A673 (cell line): ENCODE measurements at regions not wholly inside any gene's neighbourhood (a gene's known extent, or its start where the extent isn't known, plus 50 kb on each side); places are given as distances from the start of the nearest gene placed in this dataset.

Experiments used
- BruUV-seq: library from RNA; stranded (reverse); fragments of 400-500 nt; replicated peaks from 2 replicates; lab custom pipeline; 2021; lab: Mats Ljungman, UMichigan
- CTCF ChIA-PET: fragments of 300-600 bp; sonication (Branson Sonifier 250); formaldehyde crosslinking; loops from one replicate; lab custom pipeline; 2022; ENCODE audit warnings: antibody characterized with exemption; lab: Charles Lee
- POLR2A ChIA-PET: fragments of 300-600 bp; sonication (Branson Sonifier 250); formaldehyde crosslinking; loops from one replicate; lab custom pipeline; 2022; ENCODE audit warnings: antibody characterized with exemption; ENCODE audit not compliant: low non-redundant PET; lab: Charles Lee
- DNase-seq: peaks from one replicate; pipeline ENCODE4 v3.0.0-alpha.2; 2015; ENCODE audit warnings: low spot score
- H3K27ac ChIP-seq: fragments of 200-600 bp; sonication (generic); 2 replicates; pipeline ENCODE4 v1.5.1; 2016; ENCODE audit warnings: mixed run types, low read depth, mild to moderate bottlenecking, mixed read lengths, antibody characterized with exemption, low read length; ENCODE audit not compliant: poor library complexity, severe bottlenecking
- H3K27me3 ChIP-seq: fragments of 200-600 bp; sonication (generic); replicated peaks from 2 replicates; pipeline ENCODE4 v1.6.1; 2017; ENCODE audit warnings: mixed run types, low read depth, mild to moderate bottlenecking, mixed read lengths, antibody characterized with exemption, low read length; ENCODE audit not compliant: insufficient read depth, poor library complexity
- H3K36me3 ChIP-seq: fragments of 200-600 bp; sonication (generic); 2 replicates; pipeline ENCODE4 v1.6.1; 2016; ENCODE audit warnings: mixed run types, mild to moderate bottlenecking, mixed read lengths, antibody characterized with exemption, low read length; ENCODE audit not compliant: insufficient read depth, poor library complexity, severe bottlenecking
- H3K4me1 ChIP-seq: fragments of 200-600 bp; sonication (generic); 2 replicates; pipeline ENCODE4 v1.6.1; 2017; ENCODE audit warnings: mixed run types, mild to moderate bottlenecking, mixed read lengths, antibody characterized with exemption, low read length; ENCODE audit not compliant: insufficient read depth, poor library complexity, severe bottlenecking
- H3K4me3 ChIP-seq: fragments of 200-600 bp; sonication (generic); 2 replicates; pipeline ENCODE4 v1.5.1; 2016; ENCODE audit warnings: low read depth, mixed run types, mild to moderate bottlenecking, mixed read lengths, low read length; ENCODE audit not compliant: poor library complexity, severe bottlenecking
- H3K9me3 ChIP-seq: fragments of 200-600 bp; sonication (generic); 2 replicates; pipeline ENCODE4 v1.6.1; 2016; ENCODE audit warnings: mixed run types, low read depth, mild to moderate bottlenecking, mixed read lengths, antibody characterized with exemption, low read length; ENCODE audit not compliant: poor library complexity, severe bottlenecking
- CTCF ChIP-seq: fragments of 300-800, 200-600 bp; sonication (generic); conservative IDR thresholded peaks from 2 replicates; pipeline ENCODE4 v1.5.1; 2017; ENCODE audit warnings: low read depth, mild to moderate bottlenecking, antibody characterized with exemption, low read length, moderate library complexity, mixed read lengths
- EZH2 ChIP-seq: fragments of 200-600 bp; sonication (generic); IDR thresholded peaks from 2 replicates; pipeline ENCODE4 v1.6.1; 2017; ENCODE audit warnings: borderline replicate concordance, low read depth, mild to moderate bottlenecking, mixed read lengths, antibody characterized with exemption, low read length; ENCODE audit not compliant: poor library complexity, severe bottlenecking
- intact Hi-C: fragments of 100-400 bp; cut with micrococcal nuclease; formaldehyde crosslinking; loops from one replicate; pipeline ENCODE4 v1.10.0; 2022; ENCODE audit not compliant: unreplicated experiment

- TF ChIP-seq EZH2 (no peak), CTCF (no peak)
- no peak for DNase-seq
- Histone ChIP-seq H3K9me3 (no peaks in the 10 kb centered on the region), H3K27ac (no peak overlapping the region), H3K4me1 (no peaks in the 10 kb centered on the region), H3K4me3 (no peak overlapping the region), H3K36me3 (no peaks in the 10 kb centered on the region), H3K27me3 (no peaks in the 10 kb centered on the region)
- intact Hi-C loops = no loop called here
- BruUV-seq = no TSS peak
- ChIA-PET POLR2A (no interaction called here), CTCF (no interaction called here)
These were observed 553.7 kb downstream of the SLC4A3 start for GRCh38 chr2:220181165-220181564.

- CTCF ChIA-PET = no interaction called here
These were observed 555.4 kb downstream of the SLC4A3 start for GRCh38 chr2:220182790-220183189.

GRCh38 chr2:220185766-220186305 lies 558.4 kb downstream of the SLC4A3 start:
- H3K4me3 ChIP-seq = no peak overlapping the region
- TF ChIP-seq EZH2 = no peak
- no peak for TF ChIP-seq CTCF
- no peak for DNase-seq
- no peaks in the 10 kb centered on the region for H3K9me3 ChIP-seq
- no peak overlapping the region for H3K27ac ChIP-seq
- intact Hi-C loops = no loop called here
- H3K4me1 ChIP-seq = peaks cover 9% of the 10 kb centered on the region
- no peaks in the 10 kb centered on the region for H3K36me3 ChIP-seq
- ChIA-PET POLR2A (no interaction called here), CTCF (no interaction called here)
- H3K27me3 ChIP-seq = no peaks in the 10 kb centered on the region
- BruUV-seq = no TSS peak

More at GRCh38 chr2:220182790-220183189, 555.4 kb downstream of the SLC4A3 start:
- BruUV-seq = no TSS peak
- Histone ChIP-seq H3K36me3 (no peaks in the 10 kb centered on the region), H3K27ac (no peak overlapping the region), H3K9me3 (no peaks in the 10 kb centered on the region), H3K4me3 (no peak overlapping the region), H3K4me1 (no peaks in the 10 kb centered on the region), H3K27me3 (no peaks in the 10 kb centered on the region)
- no peak for TF ChIP-seq CTCF
- no peak for TF ChIP-seq EZH2
- intact Hi-C loops = no loop called here
- POLR2A ChIA-PET = no interaction called here
- DNase-seq = no peak
